COR-L47 (cell line): ENCODE measurements at regions not wholly inside any gene's neighbourhood (a gene's known extent, or its start where the extent isn't known, plus 50 kb on each side); places are given as distances from the start of the nearest gene placed in this dataset.

Experiments used
- DNase-seq: peaks from one replicate; lab custom pipeline; 2025; lab: John Stamatoyannopoulos, UW

DNA sequence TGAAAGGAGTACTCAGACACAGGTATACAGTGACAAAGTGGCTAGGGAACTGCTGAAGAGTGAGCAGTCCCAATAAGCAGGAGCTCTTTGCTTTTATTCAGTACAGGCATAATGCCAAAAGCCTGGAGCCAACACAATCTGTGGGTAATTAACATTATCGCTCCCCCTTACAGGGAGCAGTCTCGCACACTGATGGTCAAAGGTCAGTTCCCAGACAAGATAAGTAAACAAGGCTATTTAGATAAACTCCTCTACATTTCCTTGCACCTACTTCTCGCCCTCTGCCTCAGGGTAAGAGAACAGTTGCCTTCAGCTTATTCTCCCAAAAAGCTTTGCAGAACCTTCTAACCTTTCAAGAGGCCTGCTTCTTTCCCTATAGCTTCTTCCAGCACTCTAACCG, 73.9 kb upstream of the TAF9B start:
- no peak for DNase-seq

DNA sequence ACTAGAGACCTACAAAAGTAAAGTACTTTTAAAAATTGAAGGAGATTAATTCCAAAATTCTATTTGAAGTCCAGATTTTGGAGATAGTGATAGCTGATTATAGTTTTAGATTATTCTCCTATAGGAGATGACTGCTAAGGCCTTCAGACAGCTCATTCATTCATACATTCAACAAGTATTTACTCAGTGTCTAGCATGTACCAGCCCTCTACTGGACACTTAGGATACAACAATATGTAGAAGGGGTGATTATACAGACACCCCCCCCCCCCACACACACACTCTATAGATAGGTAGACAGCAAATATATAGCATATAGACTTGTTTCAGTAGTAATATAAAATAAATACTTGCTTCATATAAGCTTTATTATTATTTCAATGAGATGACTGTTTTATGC, 60.4 kb upstream of the TAF9B start:
- DNase-seq, result peak; percentile 0
